Neural cell (in vitro differentiated cells): ENCODE measurements at regions not wholly inside any gene's neighbourhood (a gene's known extent, or its start where the extent isn't known, plus 50 kb on each side); places are given as distances from the start of the nearest gene placed in this dataset.

Experiments
- H2AFZ ChIP-seq: fragments of 200-600, 300-800 bp; sonication (generic), shearing (Covaris generic); 2 replicates; pipeline ENCODE4 v1.6.0; 2014; ENCODE audit warnings: low read depth, mild to moderate bottlenecking, antibody characterized with exemption, low read length, moderate library complexity
- H3F3A ChIP-seq: fragments of 200-600 bp; shearing (Covaris generic); 2 replicates; pipeline ENCODE4 v1.6.1; 2016; ENCODE audit warnings: mild to moderate bottlenecking, moderate library complexity, mixed read lengths, antibody characterized with exemption, low read length; ENCODE audit not compliant: insufficient read depth, poor library complexity, severe bottlenecking
- H3K27ac ChIP-seq: fragments of 200-600, 300-800 bp; sonication (generic), shearing (Covaris generic); 2 replicates; pipeline ENCODE4 v1.5.1; 2014; ENCODE audit warnings: mild to moderate bottlenecking, low read length, moderate library complexity
- H3K27me3 ChIP-seq: fragments of 300-800, 200-600 bp; sonication (generic), shearing (Covaris generic); 2 replicates; pipeline ENCODE4 v1.6.0; 2014; ENCODE audit warnings: mild to moderate bottlenecking, low read depth, low read length, moderate library complexity; ENCODE audit not compliant: insufficient read depth
- H3K36me3 ChIP-seq: fragments of 300-800, 200-600 bp; sonication (generic), shearing (Covaris generic); 2 replicates; pipeline ENCODE4 v1.5.1; 2014; ENCODE audit warnings: mild to moderate bottlenecking, antibody characterized with exemption, low read length, moderate library complexity; ENCODE audit not compliant: insufficient read depth
- H3K4me2 ChIP-seq: fragments of 300-800, 200-600 bp; sonication (generic), shearing (Covaris generic); 2 replicates; pipeline ENCODE4 v1.6.0; 2014; ENCODE audit warnings: mild to moderate bottlenecking, low read length
- H3K4me3 ChIP-seq: fragments of 300-800, 200-600 bp; sonication (generic), shearing (Covaris generic); 2 replicates; pipeline ENCODE4 v1.5.1; 2014; ENCODE audit warnings: mild to moderate bottlenecking, low read length, moderate library complexity
- H3K79me2 ChIP-seq: fragments of 200-600 bp; shearing (Covaris generic); replicated peaks from 2 replicates; pipeline ENCODE4 v1.6.0; 2014; ENCODE audit warnings: mild to moderate bottlenecking, low read length, moderate library complexity; ENCODE audit not compliant: insufficient read depth
- H3K9ac ChIP-seq: fragments of 300-800, 200-600 bp; sonication (generic), shearing (Covaris generic); 2 replicates; pipeline ENCODE4 v1.6.1; 2016; ENCODE audit warnings: mild to moderate bottlenecking, low read length, mixed read lengths
- H3K9me2 ChIP-seq: fragments of 200-600 bp; shearing (Covaris generic); 2 replicates; pipeline ENCODE4 v1.6.1; 2016; ENCODE audit warnings: mild to moderate bottlenecking, low read length, mixed read lengths; ENCODE audit not compliant: insufficient read depth
- H3K9me3 ChIP-seq: fragments of 200-600, 300-800 bp; sonication (generic), shearing (Covaris generic); 2 replicates; pipeline ENCODE4 v1.6.1; 2016; ENCODE audit warnings: mild to moderate bottlenecking, mixed run types, low read length, moderate library complexity, mixed read lengths
- H4K20me1 ChIP-seq: fragments of 200-600 bp; shearing (Covaris generic); 2 replicates; pipeline ENCODE4 v1.6.1; 2016; ENCODE audit warnings: mild to moderate bottlenecking, mixed run types; ENCODE audit not compliant: insufficient read depth
- EP300 ChIP-seq: fragments of 450-650 bp; conservative IDR thresholded peaks from 2 replicates; pipeline ENCODE4 v1.6.1; 2014; ENCODE audit warnings: antibody characterized with exemption, mild to moderate bottlenecking, moderate library complexity; ENCODE audit not compliant: poor library complexity, severe bottlenecking
- EZH2 ChIP-seq: fragments of 200-600, 300-800 bp; shearing (Covaris generic), sonication (generic); IDR thresholded peaks from 2 replicates; pipeline ENCODE4 v1.6.1; 2014; ENCODE audit warnings: antibody characterized with exemption, low read length, borderline replicate concordance, mild to moderate bottlenecking; ENCODE audit not compliant: insufficient read depth, poor library complexity, severe bottlenecking
- MXI1 ChIP-seq: fragments of 450-650 bp; conservative IDR thresholded peaks from 2 replicates; pipeline ENCODE4 v1.6.1; 2014; ENCODE audit warnings: antibody characterized with exemption, mild to moderate bottlenecking; ENCODE audit not compliant: poor library complexity, severe bottlenecking
- POLR2AphosphoS5 ChIP-seq: IDR thresholded peaks from 2 replicates; pipeline ENCODE4 v1.6.1; 2012
- RAD21 ChIP-seq: fragments of 450-650 bp; conservative IDR thresholded peaks from 2 replicates; pipeline ENCODE4 v1.6.1; 2014; ENCODE audit warnings: antibody characterized with exemption, mild to moderate bottlenecking, moderate library complexity
- SMC3 ChIP-seq: fragments of 450-650 bp; conservative IDR thresholded peaks from 2 replicates; pipeline ENCODE4 v1.6.1; 2014; ENCODE audit warnings: antibody characterized with exemption, mild to moderate bottlenecking, moderate library complexity; ENCODE audit not compliant: poor library complexity
- TAF1 ChIP-seq: IDR thresholded peaks from 2 replicates; pipeline ENCODE4 v1.6.1; 2012; ENCODE audit warnings: low read depth
- TF ChIP-seq, protein P1 (sequence below): fragments of 450-650 bp; IDR thresholded peaks from 2 replicates; pipeline ENCODE4 v1.5.1; 2014; ENCODE audit warnings: antibody characterized with exemption, mild to moderate bottlenecking, moderate library complexity; ENCODE audit not compliant: poor library complexity, severe bottlenecking
- TF ChIP-seq, protein P2 (sequence below): IDR thresholded peaks from 2 replicates; pipeline ENCODE4 v1.6.1; 2012; ENCODE audit warnings: borderline replicate concordance

DNA sequence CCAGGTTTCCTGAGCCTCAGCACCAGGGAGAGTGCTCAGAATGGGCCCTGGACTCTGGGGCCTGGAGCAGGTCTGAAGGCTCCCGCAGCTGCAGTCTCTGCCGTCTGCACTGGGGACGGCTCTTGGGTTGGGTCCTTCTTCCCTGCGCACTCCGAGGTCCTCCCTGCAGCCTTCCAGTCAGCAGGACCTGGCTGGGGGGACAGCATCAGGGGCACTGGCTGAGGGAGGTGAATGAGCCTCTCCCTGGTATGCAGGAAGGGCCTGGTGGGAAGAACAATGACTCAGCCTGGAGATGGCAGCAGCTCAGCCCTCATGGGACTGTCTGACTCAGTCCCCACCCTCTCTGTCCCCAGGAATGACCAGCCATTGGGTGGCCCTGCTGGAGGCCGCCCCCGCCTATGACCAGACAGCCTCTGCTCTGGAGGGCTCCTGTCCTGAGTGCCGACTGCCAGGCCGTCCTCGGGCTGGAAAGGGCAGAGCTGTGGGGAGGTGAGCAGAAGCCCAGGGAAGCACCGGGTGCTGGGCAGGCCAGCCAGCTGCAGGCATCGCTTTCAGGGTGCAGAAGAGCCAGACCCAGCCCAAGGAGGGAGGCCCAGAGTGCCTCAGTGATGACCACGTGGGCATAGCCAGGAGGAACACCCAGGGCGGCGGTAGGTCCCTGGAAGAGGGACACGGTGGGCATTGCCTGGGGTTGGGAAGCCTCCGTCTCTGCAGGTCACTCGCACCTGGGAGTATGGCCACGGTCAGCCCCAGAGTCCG, 455.0 kb downstream of the BRD1 start:
- no peaks in the 10 kb centered on the region for H4K20me1 ChIP-seq
- H3K79me2 ChIP-seq = no peaks in the 10 kb centered on the region
- no peaks in the 10 kb centered on the region for H3K9me2 ChIP-seq
- H3K36me3 ChIP-seq = no peaks in the 10 kb centered on the region
- H3K27me3 ChIP-seq = no peaks in the 10 kb centered on the region
- no peak overlapping the region for H3K9ac ChIP-seq
- TF ChIP-seq SMC3 (no peak), TAF1 (no peak), EZH2 (no peak), POLR2AphosphoS5 (no peak), MXI1 (no peak), EP300 (no peak)
- TF ChIP-seq, protein P1, sequence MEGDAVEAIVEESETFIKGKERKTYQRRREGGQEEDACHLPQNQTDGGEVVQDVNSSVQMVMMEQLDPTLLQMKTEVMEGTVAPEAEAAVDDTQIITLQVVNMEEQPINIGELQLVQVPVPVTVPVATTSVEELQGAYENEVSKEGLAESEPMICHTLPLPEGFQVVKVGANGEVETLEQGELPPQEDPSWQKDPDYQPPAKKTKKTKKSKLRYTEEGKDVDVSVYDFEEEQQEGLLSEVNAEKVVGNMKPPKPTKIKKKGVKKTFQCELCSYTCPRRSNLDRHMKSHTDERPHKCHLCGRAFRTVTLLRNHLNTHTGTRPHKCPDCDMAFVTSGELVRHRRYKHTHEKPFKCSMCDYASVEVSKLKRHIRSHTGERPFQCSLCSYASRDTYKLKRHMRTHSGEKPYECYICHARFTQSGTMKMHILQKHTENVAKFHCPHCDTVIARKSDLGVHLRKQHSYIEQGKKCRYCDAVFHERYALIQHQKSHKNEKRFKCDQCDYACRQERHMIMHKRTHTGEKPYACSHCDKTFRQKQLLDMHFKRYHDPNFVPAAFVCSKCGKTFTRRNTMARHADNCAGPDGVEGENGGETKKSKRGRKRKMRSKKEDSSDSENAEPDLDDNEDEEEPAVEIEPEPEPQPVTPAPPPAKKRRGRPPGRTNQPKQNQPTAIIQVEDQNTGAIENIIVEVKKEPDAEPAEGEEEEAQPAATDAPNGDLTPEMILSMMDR = no peak
- H3K9me3 ChIP-seq = no peaks in the 10 kb centered on the region
- no peak overlapping the region for H3K4me2 ChIP-seq
- no peak overlapping the region for H3K27ac ChIP-seq
- no peak overlapping the region for H3K4me3 ChIP-seq
- H3F3A ChIP-seq = no peaks in the 10 kb centered on the region
- H2AFZ ChIP-seq = no peak overlapping the region

DNA sequence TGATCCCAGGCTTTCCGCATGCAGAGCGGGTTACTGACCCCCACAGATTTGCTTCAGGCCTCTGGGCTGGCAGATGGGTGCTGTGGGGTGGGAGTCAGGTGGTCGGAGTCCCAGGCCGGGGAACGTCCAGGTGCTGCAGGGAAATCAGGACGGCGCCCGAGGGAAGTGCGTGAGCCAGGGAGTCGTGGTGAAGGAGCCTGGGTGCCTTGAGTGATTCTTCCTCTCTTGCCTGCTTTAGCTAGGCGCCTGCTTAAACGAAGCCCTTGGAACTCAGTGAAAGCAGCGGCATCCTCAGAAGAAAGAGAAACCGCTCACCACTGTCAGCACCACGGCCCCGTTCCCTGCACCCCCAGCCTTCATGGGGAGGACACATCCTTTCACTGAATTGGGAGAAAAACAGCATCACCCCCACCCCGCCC, 455.6 kb downstream of the BRD1 start:
- H3K4me3 ChIP-seq = no peak overlapping the region
- H3F3A ChIP-seq = no peaks in the 10 kb centered on the region
- H3K4me2 ChIP-seq = no peak overlapping the region
- H3K9me2 ChIP-seq = no peaks in the 10 kb centered on the region
- H3K9me3 ChIP-seq = no peaks in the 10 kb centered on the region
- no peak overlapping the region for H3K9ac ChIP-seq
- H4K20me1 ChIP-seq = no peaks in the 10 kb centered on the region
- H3K36me3 ChIP-seq = no peaks in the 10 kb centered on the region
- TF ChIP-seq, protein P1 = no peak
- TF ChIP-seq RAD21 (no peak), SMC3 (no peak), TAF1 (no peak), MXI1 (no peak), EZH2 (no peak), POLR2AphosphoS5 (no peak), EP300 (no peak)
- TF ChIP-seq, protein P2, sequence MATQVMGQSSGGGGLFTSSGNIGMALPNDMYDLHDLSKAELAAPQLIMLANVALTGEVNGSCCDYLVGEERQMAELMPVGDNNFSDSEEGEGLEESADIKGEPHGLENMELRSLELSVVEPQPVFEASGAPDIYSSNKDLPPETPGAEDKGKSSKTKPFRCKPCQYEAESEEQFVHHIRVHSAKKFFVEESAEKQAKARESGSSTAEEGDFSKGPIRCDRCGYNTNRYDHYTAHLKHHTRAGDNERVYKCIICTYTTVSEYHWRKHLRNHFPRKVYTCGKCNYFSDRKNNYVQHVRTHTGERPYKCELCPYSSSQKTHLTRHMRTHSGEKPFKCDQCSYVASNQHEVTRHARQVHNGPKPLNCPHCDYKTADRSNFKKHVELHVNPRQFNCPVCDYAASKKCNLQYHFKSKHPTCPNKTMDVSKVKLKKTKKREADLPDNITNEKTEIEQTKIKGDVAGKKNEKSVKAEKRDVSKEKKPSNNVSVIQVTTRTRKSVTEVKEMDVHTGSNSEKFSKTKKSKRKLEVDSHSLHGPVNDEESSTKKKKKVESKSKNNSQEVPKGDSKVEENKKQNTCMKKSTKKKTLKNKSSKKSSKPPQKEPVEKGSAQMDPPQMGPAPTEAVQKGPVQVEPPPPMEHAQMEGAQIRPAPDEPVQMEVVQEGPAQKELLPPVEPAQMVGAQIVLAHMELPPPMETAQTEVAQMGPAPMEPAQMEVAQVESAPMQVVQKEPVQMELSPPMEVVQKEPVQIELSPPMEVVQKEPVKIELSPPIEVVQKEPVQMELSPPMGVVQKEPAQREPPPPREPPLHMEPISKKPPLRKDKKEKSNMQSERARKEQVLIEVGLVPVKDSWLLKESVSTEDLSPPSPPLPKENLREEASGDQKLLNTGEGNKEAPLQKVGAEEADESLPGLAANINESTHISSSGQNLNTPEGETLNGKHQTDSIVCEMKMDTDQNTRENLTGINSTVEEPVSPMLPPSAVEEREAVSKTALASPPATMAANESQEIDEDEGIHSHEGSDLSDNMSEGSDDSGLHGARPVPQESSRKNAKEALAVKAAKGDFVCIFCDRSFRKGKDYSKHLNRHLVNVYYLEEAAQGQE = no peak
- H3K79me2 ChIP-seq = no peaks in the 10 kb centered on the region
- H3K27ac ChIP-seq = no peak overlapping the region
- no peak overlapping the region for H2AFZ ChIP-seq
- H3K27me3 ChIP-seq = no peaks in the 10 kb centered on the region
